ENCODE measurements at regions not wholly inside any gene's neighbourhood (a gene's known extent, or its start where the extent isn't known, plus 50 kb on each side); places are given as distances from the start of the nearest gene placed in this dataset.
"Not testable (repeated sequence)": the region's sequence is repeated elsewhere in the genome, so short reads cannot be mapped to it uniquely, and the experiment has no call there.

- no peak for DNase-seq (ENCODE audit: insufficient read length, low spot score)
- no peak for FAIRE-seq
- TF ChIP-seq POU2F2 (IDR thresholded peaks at IDR 0.05; ENCODE audit: low read depth, low read length) (no peak), POLR2A (IDR thresholded peaks at IDR 0.05; ENCODE audit: low read depth, low read length) (no peak), POLR2AphosphoS5 (IDR thresholded peaks at IDR 0.05; ENCODE audit: low read depth, low read length) (no peak), PAX5 (IDR thresholded peaks at IDR 0.05; ENCODE audit: insufficient read depth, low read length, severe bottlenecking) (no peak), TAF1 (IDR thresholded peaks at IDR 0.05; ENCODE audit: low read depth, low read length) (no peak), SPI1 (IDR thresholded peaks at IDR 0.05; ENCODE audit: low read depth, low read length) (no peak)
Measured at GRCh38 chr2:184993746-184994145, 395.4 kb downstream of the ZNF804A start.

DNA sequence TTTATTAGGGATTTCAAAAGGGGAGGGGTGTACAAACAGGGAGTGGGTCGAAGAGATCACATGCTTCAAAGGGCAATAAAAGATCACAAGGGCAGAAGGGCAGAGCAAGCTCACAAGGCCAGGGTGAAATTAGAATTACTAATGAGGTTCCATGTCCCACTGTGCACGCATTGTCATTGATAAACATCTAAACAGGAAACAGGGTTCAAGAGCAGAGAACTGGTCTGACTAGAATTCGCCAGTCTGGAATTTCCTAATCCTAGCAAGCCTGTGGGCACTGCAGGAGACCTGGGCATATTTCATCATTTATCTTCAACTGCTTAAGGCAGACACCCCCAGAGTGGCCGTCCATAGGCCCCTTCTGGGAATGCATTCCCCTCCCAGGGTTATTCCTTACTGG is 408.2 kb downstream of the ZNF804A start:
- TF ChIP-seq POU2F2 (IDR thresholded peaks at IDR 0.05; ENCODE audit: low read depth, low read length) (no peak), POLR2A (IDR thresholded peaks at IDR 0.05; ENCODE audit: low read depth, low read length) (no peak), PAX5 (IDR thresholded peaks at IDR 0.05; ENCODE audit: insufficient read depth, low read length, severe bottlenecking) (no peak), SPI1 (IDR thresholded peaks at IDR 0.05; ENCODE audit: low read depth, low read length) (no peak), TAF1 (IDR thresholded peaks at IDR 0.05; ENCODE audit: low read depth, low read length) (no peak), POLR2AphosphoS5 (IDR thresholded peaks at IDR 0.05; ENCODE audit: low read depth, low read length) (no peak)
- no peak for FAIRE-seq

GRCh38 chr2:185012643-185013042 is 414.3 kb downstream of the ZNF804A start:
- TF ChIP-seq POLR2A (IDR thresholded peaks at IDR 0.05; ENCODE audit: low read depth, low read length) (no peak), PAX5 (IDR thresholded peaks at IDR 0.05; ENCODE audit: insufficient read depth, low read length, severe bottlenecking) (no peak), POU2F2 (IDR thresholded peaks at IDR 0.05; ENCODE audit: low read depth, low read length) (no peak), TAF1 (IDR thresholded peaks at IDR 0.05; ENCODE audit: low read depth, low read length) (no peak)
- FAIRE-seq (no peak), DNase-seq (ENCODE audit: insufficient read length, low spot score) (no peak)

More for the DNA sequence above, 408.2 kb downstream of the ZNF804A start:
- no peak for DNase-seq (ENCODE audit: insufficient read length, low spot score)

DNA sequence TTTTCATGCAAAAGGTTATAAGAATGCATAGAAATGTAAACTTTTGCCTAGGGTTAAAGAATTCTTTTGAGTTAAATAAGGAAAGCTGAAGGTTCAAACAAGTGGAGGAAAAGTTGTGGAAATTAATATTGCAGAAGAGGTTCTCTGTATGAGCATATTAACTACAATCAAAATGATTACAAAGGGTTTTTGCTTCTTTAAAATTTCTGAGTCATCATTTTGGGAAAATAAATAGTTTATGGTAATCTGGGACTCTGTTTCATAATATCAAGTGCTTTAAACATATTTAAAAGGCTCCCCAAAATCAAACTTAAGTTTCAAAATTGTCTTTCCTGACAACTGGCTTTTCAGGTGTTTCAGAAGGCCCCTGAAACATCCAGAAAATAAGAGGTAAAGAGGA is 415.7 kb downstream of the ZNF804A start:
- no peak for TF ChIP-seq POU2F2 (IDR thresholded peaks at IDR 0.05; ENCODE audit: low read depth, low read length)
- TF ChIP-seq TAF1 (IDR thresholded peaks at IDR 0.05; ENCODE audit: low read depth, low read length), result no peak
- TF ChIP-seq POLR2AphosphoS5 (IDR thresholded peaks at IDR 0.05; ENCODE audit: low read depth, low read length), result no peak
- TF ChIP-seq SPI1 (IDR thresholded peaks at IDR 0.05; ENCODE audit: low read depth, low read length), result no peak
- TF ChIP-seq POLR2A (IDR thresholded peaks at IDR 0.05; ENCODE audit: low read depth, low read length), result no peak
- TF ChIP-seq PAX5 (IDR thresholded peaks at IDR 0.05; ENCODE audit: insufficient read depth, low read length, severe bottlenecking), result no peak
- no peak for FAIRE-seq
- no peak for DNase-seq (ENCODE audit: insufficient read length, low spot score)

DNA sequence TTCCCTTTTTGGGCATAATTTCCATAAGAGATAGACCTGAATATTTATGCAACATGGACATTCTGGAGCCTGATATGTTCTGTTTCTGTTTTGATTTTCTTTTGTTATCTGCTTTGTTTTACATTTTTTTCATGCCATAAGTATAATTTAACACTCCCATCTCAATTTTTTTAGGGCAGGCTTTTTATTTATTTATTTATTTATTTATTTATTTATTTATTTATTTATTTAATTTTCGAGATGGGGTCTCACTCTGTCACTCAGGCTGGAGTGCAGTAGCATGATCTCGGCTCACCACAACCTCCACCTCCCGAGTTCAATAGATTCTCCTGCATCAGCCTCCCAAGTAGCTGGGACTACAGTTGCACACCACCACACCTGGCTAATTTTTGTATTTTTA is 427.6 kb downstream of the ZNF804A start:
- not testable (repeated sequence) for FAIRE-seq; DNase-seq (ENCODE audit: insufficient read length, low spot score)

GRCh38 chr2:185035906-185036305 is 437.6 kb downstream of the ZNF804A start:
- FAIRE-seq (no peak), DNase-seq (ENCODE audit: insufficient read length, low spot score) (no peak)
- TF ChIP-seq POU2F2 (IDR thresholded peaks at IDR 0.05; ENCODE audit: low read depth, low read length), result no peak

GRCh38 chr2:185044323-185044874 is 446.1 kb downstream of the ZNF804A start:
- FAIRE-seq (no peak), DNase-seq (ENCODE audit: insufficient read length, low spot score) (no peak)
- TF ChIP-seq SPI1 (IDR thresholded peaks at IDR 0.05; ENCODE audit: low read depth, low read length), result no peak

DNA sequence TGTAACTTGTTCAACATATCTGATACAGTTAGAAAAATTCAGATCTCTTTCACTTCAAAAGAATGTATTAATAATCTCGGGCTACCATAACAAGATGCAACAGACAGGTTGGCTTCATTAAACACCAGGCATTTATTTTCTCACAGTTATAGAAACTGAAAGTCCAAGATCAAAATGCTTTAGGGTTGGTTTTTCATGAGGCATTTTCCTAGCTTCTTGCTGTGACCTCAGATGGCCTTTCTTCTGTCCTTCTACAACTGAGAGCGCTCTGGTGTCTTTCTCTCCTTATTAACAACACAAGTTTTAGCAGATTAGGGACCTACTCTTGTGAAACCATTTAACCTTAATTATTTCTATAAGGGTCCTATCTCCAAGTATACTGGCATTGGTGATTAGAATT is 452.5 kb downstream of the ZNF804A start:
- no peak for FAIRE-seq
- TF ChIP-seq PAX5 (IDR thresholded peaks at IDR 0.05; ENCODE audit: insufficient read depth, low read length, severe bottlenecking) (no peak), POU2F2 (IDR thresholded peaks at IDR 0.05; ENCODE audit: low read depth, low read length) (no peak), POLR2A (IDR thresholded peaks at IDR 0.05; ENCODE audit: low read depth, low read length) (no peak), SPI1 (IDR thresholded peaks at IDR 0.05; ENCODE audit: low read depth, low read length) (no peak), TAF1 (IDR thresholded peaks at IDR 0.05; ENCODE audit: low read depth, low read length) (no peak), POLR2AphosphoS5 (IDR thresholded peaks at IDR 0.05; ENCODE audit: low read depth, low read length) (no peak)
- no peak for DNase-seq (ENCODE audit: insufficient read length, low spot score)

GRCh38 chr2:185063761-185064160 is 465.4 kb downstream of the ZNF804A start:
- TF ChIP-seq PAX5 (IDR thresholded peaks at IDR 0.05; ENCODE audit: insufficient read depth, low read length, severe bottlenecking), result no peak
- DNase-seq (ENCODE audit: insufficient read length, low spot score) (no peak), FAIRE-seq (no peak)

DNA sequence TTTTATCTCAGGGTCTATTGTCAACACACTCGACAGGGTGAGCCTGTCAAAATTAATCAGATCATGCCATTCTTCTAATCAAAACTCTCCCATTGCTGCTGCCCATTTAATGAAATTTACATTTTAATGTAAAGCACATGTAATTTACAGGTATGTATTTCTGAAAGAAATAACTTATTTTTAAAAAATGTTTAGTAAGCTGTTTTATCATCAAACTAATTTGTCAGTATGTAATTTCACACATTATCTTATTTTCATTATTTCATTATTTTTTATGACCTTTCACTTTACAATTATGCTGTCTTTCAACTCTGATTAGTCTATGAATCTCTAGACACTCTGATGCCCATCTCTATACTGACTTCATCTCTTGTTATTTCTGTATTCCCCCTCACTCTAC is 467.8 kb downstream of the ZNF804A start:
- FAIRE-seq (no peak), DNase-seq (ENCODE audit: insufficient read length, low spot score) (no peak)
- no peak for TF ChIP-seq POU2F2 (IDR thresholded peaks at IDR 0.05; ENCODE audit: low read depth, low read length)
- TF ChIP-seq SPI1 (IDR thresholded peaks at IDR 0.05; ENCODE audit: low read depth, low read length), result no peak
- no peak for TF ChIP-seq POLR2AphosphoS5 (IDR thresholded peaks at IDR 0.05; ENCODE audit: low read depth, low read length)
- TF ChIP-seq POLR2A (IDR thresholded peaks at IDR 0.05; ENCODE audit: low read depth, low read length), result no peak
- no peak for TF ChIP-seq TAF1 (IDR thresholded peaks at IDR 0.05; ENCODE audit: low read depth, low read length)
- no peak for TF ChIP-seq PAX5 (IDR thresholded peaks at IDR 0.05; ENCODE audit: insufficient read depth, low read length, severe bottlenecking)

GRCh38 chr2:185069107-185069506 is 470.8 kb downstream of the ZNF804A start:
- DNase-seq (ENCODE audit: insufficient read length, low spot score) (no peak), FAIRE-seq (no peak)
- TF ChIP-seq TAF1 (IDR thresholded peaks at IDR 0.05; ENCODE audit: low read depth, low read length), result no peak
- TF ChIP-seq POU2F2 (IDR thresholded peaks at IDR 0.05; ENCODE audit: low read depth, low read length), result no peak
- TF ChIP-seq POLR2A (IDR thresholded peaks at IDR 0.05; ENCODE audit: low read depth, low read length), result no peak
- no peak for TF ChIP-seq SPI1 (IDR thresholded peaks at IDR 0.05; ENCODE audit: low read depth, low read length)
- TF ChIP-seq PAX5 (IDR thresholded peaks at IDR 0.05; ENCODE audit: insufficient read depth, low read length, severe bottlenecking), result no peak

Measured in GM12891 (cell line).